Fibroblast of lung (primary cell): ENCODE measurements at regions not wholly inside any gene's neighbourhood (a gene's known extent, or its start where the extent isn't known, plus 50 kb on each side); places are given as distances from the start of the nearest gene placed in this dataset.

ENCODE experiments used
- DNase-seq, 2 donors: peaks; one replicate each; pipeline versions ENCODE4 v3.0.0 to v3.0.0-alpha.2; 2010; ENCODE audit warnings: low read depth in 2 of 2
- H2AFZ ChIP-seq: 2 replicates; pipeline ENCODE4 v1.5.1; 2012; ENCODE audit warnings: low read length, control low read depth, inconsistent platforms
- H3K27ac ChIP-seq: 2 replicates; pipeline ENCODE4 v1.5.1; 2011; ENCODE audit warnings: low read length, control low read depth; ENCODE audit not compliant: insufficient read depth
- H3K27me3 ChIP-seq: 2 replicates; pipeline ENCODE4 v1.5.1; 2011; ENCODE audit warnings: mild to moderate bottlenecking, low read length; ENCODE audit not compliant: control insufficient read depth, insufficient read depth
- H3K36me3 ChIP-seq: 2 replicates; pipeline ENCODE4 v1.5.1; 2011; ENCODE audit warnings: low read length; ENCODE audit not compliant: control insufficient read depth, insufficient read depth
- H3K4me1 ChIP-seq: 2 replicates; pipeline ENCODE4 v1.5.1; 2011; ENCODE audit warnings: low read length; ENCODE audit not compliant: control insufficient read depth, insufficient read depth; ENCODE audit errors: extremely low read depth
- H3K4me2 ChIP-seq: 2 replicates; pipeline ENCODE4 v1.5.1; 2011; ENCODE audit warnings: low read length, control low read depth; ENCODE audit not compliant: insufficient read depth; ENCODE audit errors: extremely low read depth
- H3K4me3 ChIP-seq, 4 experiments: fragments of 200-600 bp in 1 of 4; sonication (generic) in 1 of 4; replicated peaks in 1 of 4; 2 replicates each; pipeline ENCODE4 v1.5.1; 2011 to 2016; ENCODE audit warnings: low read length in 4 of 4, low read depth in 3 of 4, mild to moderate bottlenecking in 3 of 4, control low read depth in 2 of 4, inconsistent platforms in 1 of 4, mixed read lengths in 1 of 4; ENCODE audit not compliant: insufficient read depth in 1 of 4; ENCODE audit errors: control extremely low read depth in 1 of 4
- H3K79me2 ChIP-seq: 2 replicates; pipeline ENCODE4 v1.5.1; 2012; ENCODE audit warnings: mild to moderate bottlenecking, low read length, inconsistent platforms; ENCODE audit not compliant: control insufficient read depth, insufficient read depth
- H3K9ac ChIP-seq: 2 replicates; pipeline ENCODE4 v1.5.1; 2011; ENCODE audit warnings: mild to moderate bottlenecking, low read length, control low read depth; ENCODE audit not compliant: insufficient read depth
- H3K9me3 ChIP-seq: 2 replicates; pipeline ENCODE4 v1.5.1; 2012; ENCODE audit warnings: low read depth, low read length; ENCODE audit not compliant: control insufficient read depth, insufficient read depth
- H4K20me1 ChIP-seq: 2 replicates; pipeline ENCODE4 v1.5.1; 2011; ENCODE audit warnings: low read length; ENCODE audit not compliant: control insufficient read depth, insufficient read depth; ENCODE audit errors: extremely low read depth
- EZH2 ChIP-seq: IDR thresholded peaks from 2 replicates; pipeline ENCODE4 v1.5.1; 2012; ENCODE audit warnings: low read length, control low read depth, mild to moderate bottlenecking; ENCODE audit errors: missing control alignments
- TF ChIP-seq, protein P1 (sequence below), 2 donors: IDR thresholded peaks in 1 of 2; conservative IDR thresholded peaks in 1 of 2; 1 replicate in 1 of 2; 2 replicates in 1 of 2; pipeline ENCODE4 v1.5.1; 2011 to 2012; ENCODE audit warnings: low read length in 2 of 2, control low read depth in 1 of 2, inconsistent platforms in 1 of 2, low read depth in 1 of 2, mild to moderate bottlenecking in 1 of 2

DNA sequence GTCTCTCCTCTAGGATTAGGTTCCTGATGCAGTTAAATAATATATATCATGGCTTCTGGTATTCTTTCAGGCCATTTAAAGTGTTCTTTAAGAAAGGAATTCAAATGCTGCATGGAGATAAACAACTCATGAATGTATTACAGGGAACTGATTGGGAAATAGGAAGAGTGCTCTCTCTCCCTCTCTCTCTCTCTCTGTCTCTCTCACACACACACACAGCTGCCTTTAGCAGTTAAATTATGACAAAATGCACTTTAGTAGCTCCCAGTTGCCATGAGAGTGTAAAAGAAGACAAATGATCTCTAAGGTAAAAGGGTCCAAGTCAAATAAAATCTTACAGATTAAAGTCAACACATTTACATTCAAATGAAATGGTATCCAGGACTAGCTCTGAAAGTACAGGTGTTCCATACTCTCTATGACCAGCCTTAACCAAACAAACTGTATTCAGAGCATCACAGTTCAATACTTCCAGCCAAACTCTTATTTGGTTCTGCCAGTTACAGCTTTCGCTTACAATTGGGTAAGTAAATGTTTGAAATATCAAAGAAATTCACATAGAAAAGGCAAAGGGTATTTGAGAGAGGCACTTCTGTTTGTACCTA is 94.7 kb upstream of the CXXC4 start:
- no peak for TF ChIP-seq EZH2
- TF ChIP-seq, protein P1, sequence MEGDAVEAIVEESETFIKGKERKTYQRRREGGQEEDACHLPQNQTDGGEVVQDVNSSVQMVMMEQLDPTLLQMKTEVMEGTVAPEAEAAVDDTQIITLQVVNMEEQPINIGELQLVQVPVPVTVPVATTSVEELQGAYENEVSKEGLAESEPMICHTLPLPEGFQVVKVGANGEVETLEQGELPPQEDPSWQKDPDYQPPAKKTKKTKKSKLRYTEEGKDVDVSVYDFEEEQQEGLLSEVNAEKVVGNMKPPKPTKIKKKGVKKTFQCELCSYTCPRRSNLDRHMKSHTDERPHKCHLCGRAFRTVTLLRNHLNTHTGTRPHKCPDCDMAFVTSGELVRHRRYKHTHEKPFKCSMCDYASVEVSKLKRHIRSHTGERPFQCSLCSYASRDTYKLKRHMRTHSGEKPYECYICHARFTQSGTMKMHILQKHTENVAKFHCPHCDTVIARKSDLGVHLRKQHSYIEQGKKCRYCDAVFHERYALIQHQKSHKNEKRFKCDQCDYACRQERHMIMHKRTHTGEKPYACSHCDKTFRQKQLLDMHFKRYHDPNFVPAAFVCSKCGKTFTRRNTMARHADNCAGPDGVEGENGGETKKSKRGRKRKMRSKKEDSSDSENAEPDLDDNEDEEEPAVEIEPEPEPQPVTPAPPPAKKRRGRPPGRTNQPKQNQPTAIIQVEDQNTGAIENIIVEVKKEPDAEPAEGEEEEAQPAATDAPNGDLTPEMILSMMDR (conservative IDR thresholded peaks at IDR 0.05 in 1 of 2, IDR thresholded peaks at IDR 0.05 in 1 of 2; ENCODE audit: low read depth in 1 of 2, low read length in 2 of 2): no peak
- Histone ChIP-seq H3K36me3 (no peaks in the 10 kb centered on the region), H3K4me1 (no peaks in the 10 kb centered on the region), H3K4me2 (no peak overlapping the region), H3K9ac (no peak overlapping the region), H3K27ac (no peak overlapping the region), H2AFZ (no peak overlapping the region), H3K4me3 (no peak overlapping the region), H3K27me3 (no peaks in the 10 kb centered on the region), H3K9me3 (no peaks in the 10 kb centered on the region), H4K20me1 (no peaks in the 10 kb centered on the region), H3K79me2 (no peaks in the 10 kb centered on the region)
- DNase-seq: peak in 1 of 2 donors; percentile 13

DNA sequence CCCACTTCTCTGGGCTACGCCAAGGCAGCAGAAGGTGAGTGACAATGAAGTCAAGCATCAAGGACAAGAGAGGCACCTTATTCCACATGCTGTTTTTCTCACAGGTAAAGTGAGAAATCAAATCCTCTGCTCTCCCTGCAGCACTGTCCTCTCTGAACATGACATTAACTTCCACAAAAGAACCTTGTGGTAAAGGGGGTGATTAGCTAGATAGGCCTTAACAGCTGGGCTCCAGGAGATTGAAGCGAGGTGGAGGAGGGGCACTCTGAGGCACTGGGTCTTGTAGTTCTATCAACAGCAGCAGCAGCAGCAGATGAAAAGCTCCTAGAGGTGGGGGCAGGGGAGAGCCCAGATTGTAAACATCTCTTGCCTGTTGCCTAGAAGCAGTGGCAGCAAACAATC is 96.8 kb upstream of the CXXC4 start:
- Histone ChIP-seq H3K4me3 (no peak overlapping the region), H3K9me3 (no peaks in the 10 kb centered on the region), H3K79me2 (no peaks in the 10 kb centered on the region), H3K36me3 (no peaks in the 10 kb centered on the region), H3K27ac (no peak overlapping the region), H2AFZ (no peak overlapping the region), H3K4me2 (no peak overlapping the region), H3K27me3 (no peaks in the 10 kb centered on the region), H4K20me1 (no peaks in the 10 kb centered on the region), H3K9ac (no peak overlapping the region), H3K4me1 (no peaks in the 10 kb centered on the region)
- DNase-seq: peak in 1 of 2 donors; percentile 29
- TF ChIP-seq EZH2: no peak
- TF ChIP-seq, protein P1 (conservative IDR thresholded peaks at IDR 0.05 in 1 of 2, IDR thresholded peaks at IDR 0.05 in 1 of 2; ENCODE audit: low read depth in 1 of 2, low read length in 2 of 2): no peak

DNA sequence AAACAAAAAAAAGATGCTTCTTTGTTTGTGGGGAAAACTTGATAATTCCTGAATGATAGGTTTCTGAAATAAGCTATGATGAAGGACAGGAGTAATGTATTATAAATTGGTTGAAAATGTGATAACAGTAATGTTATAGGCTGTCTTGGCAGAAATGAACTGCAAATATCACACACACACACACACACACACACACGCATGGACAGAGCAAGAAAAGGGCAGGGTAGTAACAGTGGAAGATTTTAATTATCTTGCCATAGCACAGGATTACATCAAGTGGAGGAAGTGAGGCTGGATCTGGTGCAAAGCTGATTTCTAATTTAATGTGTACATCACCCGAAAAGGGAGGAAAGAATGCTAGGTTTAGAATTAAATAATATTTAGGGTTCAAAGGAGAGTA is 97.5 kb upstream of the CXXC4 start:
- Histone ChIP-seq H3K79me2 (no peaks in the 10 kb centered on the region), H3K36me3 (no peaks in the 10 kb centered on the region), H3K4me2 (no peak overlapping the region), H3K27me3 (no peaks in the 10 kb centered on the region), H3K4me1 (no peaks in the 10 kb centered on the region), H3K27ac (no peak overlapping the region), H3K9me3 (no peaks in the 10 kb centered on the region), H3K4me3 (no peak overlapping the region), H2AFZ (no peak overlapping the region), H3K9ac (no peak overlapping the region), H4K20me1 (no peaks in the 10 kb centered on the region)
- TF ChIP-seq EZH2: no peak
- TF ChIP-seq, protein P1 (conservative IDR thresholded peaks at IDR 0.05 in 1 of 2, IDR thresholded peaks at IDR 0.05 in 1 of 2; ENCODE audit: low read depth in 1 of 2, low read length in 2 of 2): no peak
- no peak for DNase-seq
